Mucosa of descending colon (tissue), 3 donors: ENCODE measurements at regions not wholly inside any gene's neighbourhood (a gene's known extent, or its start where the extent isn't known, plus 50 kb on each side); places are given as distances from the start of the nearest gene placed in this dataset.

Source experiments
- ATAC-seq: fragments of 200-7000 bp; cut with Tn5 transposase; one replicate; pipeline ENCODE4 v1.9.1; 2020; ENCODE audit warnings: mild to moderate bottlenecking, moderate library complexity
- DNase-seq, 3 donors: peaks; one replicate each; pipeline ENCODE4 v3.0.0-alpha.2; 2020
- H3K36me3 ChIP-seq: fragments of 200-600 bp; one replicate; pipeline ENCODE4 v1.8.0; 2021; ENCODE audit warnings: low read depth, mild to moderate bottlenecking
- H3K4me1 ChIP-seq: fragments of 200-600 bp; one replicate; pipeline ENCODE4 v1.8.0; 2021; ENCODE audit warnings: low read depth, mild to moderate bottlenecking
- H3K4me3 ChIP-seq: fragments of 200-600 bp; one replicate; pipeline ENCODE4 v1.8.0; 2021; ENCODE audit warnings: mild to moderate bottlenecking
- H3K9me3 ChIP-seq: fragments of 200-600 bp; one replicate; pipeline ENCODE4 v1.8.0; 2021; ENCODE audit warnings: mild to moderate bottlenecking
- intact Hi-C, 2 donors: fragments of 100-400 bp; cut with DNase I in 1 of 2; cut with micrococcal nuclease in 1 of 2; formaldehyde crosslinking; loops; one replicate each; pipeline versions ENCODE4 v1.11.0 to v1.11.1; 2022; cut with DNase I, micrococcal nuclease
- TF ChIP-seq, protein P1 (sequence below): fragments of 200-600 bp; IDR thresholded peaks from one replicate; pipeline ENCODE4 v1.8.0; 2022; ENCODE audit warnings: antibody characterized with exemption, mild to moderate bottlenecking
- donor health status: DM: no; HTN: no; CAD: no; lungs with moderate emphysema.
- donor health status: DM: no; HTN: no; CAD: no.
- donor health status: DM: no; HTN: yes; CAD: no.

- H3K9me3 ChIP-seq: no peaks in the 10 kb centered on the region
- ATAC-seq: no peak
Observed at GRCh38 chr18:39485696-39486095, 1920.1 kb upstream of the CELF4 start.

DNA sequence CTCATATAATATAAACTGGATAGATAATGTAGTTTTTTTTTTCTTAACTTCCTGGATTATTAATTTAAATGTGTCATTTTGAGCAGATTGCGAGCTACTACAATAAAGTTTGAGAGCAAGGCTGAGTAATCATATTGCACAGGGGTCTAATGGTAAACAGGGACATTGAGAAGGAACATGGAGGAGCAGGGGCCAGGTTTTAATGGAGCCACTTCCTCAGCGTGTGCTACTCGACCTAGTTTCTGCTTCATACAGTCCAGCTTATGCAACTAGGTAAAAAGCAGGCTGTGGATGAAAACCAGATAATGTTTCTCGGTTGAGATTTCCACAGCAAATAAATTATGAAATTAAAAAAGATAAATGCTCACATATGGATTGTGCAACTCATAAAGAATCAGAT lies 1915.7 kb upstream of the CELF4 start:
- Histone ChIP-seq H3K4me1 (no peaks in the 10 kb centered on the region), H3K9me3 (no peaks in the 10 kb centered on the region), H3K36me3 (no peaks in the 10 kb centered on the region), H3K4me3 (no peak overlapping the region)
- ATAC-seq: no peak
- TF ChIP-seq, protein P1, sequence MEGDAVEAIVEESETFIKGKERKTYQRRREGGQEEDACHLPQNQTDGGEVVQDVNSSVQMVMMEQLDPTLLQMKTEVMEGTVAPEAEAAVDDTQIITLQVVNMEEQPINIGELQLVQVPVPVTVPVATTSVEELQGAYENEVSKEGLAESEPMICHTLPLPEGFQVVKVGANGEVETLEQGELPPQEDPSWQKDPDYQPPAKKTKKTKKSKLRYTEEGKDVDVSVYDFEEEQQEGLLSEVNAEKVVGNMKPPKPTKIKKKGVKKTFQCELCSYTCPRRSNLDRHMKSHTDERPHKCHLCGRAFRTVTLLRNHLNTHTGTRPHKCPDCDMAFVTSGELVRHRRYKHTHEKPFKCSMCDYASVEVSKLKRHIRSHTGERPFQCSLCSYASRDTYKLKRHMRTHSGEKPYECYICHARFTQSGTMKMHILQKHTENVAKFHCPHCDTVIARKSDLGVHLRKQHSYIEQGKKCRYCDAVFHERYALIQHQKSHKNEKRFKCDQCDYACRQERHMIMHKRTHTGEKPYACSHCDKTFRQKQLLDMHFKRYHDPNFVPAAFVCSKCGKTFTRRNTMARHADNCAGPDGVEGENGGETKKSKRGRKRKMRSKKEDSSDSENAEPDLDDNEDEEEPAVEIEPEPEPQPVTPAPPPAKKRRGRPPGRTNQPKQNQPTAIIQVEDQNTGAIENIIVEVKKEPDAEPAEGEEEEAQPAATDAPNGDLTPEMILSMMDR: no peak
- intact Hi-C loops: no loop called here
- DNase-seq: no peak

More at GRCh38 chr18:39485696-39486095, 1920.1 kb upstream of the CELF4 start:
- Histone ChIP-seq H3K36me3 (no peaks in the 10 kb centered on the region), H3K4me3 (no peak overlapping the region), H3K4me1 (no peaks in the 10 kb centered on the region)
- TF ChIP-seq, protein P1: no peak
- no peak for DNase-seq
- intact Hi-C loops: no loop called here

GRCh38 chr18:39480494-39481195 lies 1915.0 kb upstream of the CELF4 start:
- DNase-seq: no peak
- TF ChIP-seq, protein P1: no peak

GRCh38 chr18:39464006-39464405 lies 1898.4 kb upstream of the CELF4 start:
- DNase-seq (no peak), ATAC-seq (no peak)
- H3K36me3 ChIP-seq: no peaks in the 10 kb centered on the region
- intact Hi-C loops: no loop called here
- TF ChIP-seq, protein P1: no peak
- H3K9me3 ChIP-seq: no peaks in the 10 kb centered on the region
- no peak overlapping the region for H3K4me3 ChIP-seq
- no peaks in the 10 kb centered on the region for H3K4me1 ChIP-seq

More at GRCh38 chr18:39480494-39481195, 1915.0 kb upstream of the CELF4 start:
- no peak for ATAC-seq
- H3K4me3 ChIP-seq: no peak overlapping the region
- no peaks in the 10 kb centered on the region for H3K36me3 ChIP-seq
- intact Hi-C loops: no loop called here
- H3K4me1 ChIP-seq: no peaks in the 10 kb centered on the region
- H3K9me3 ChIP-seq: no peaks in the 10 kb centered on the region

- Histone ChIP-seq H3K4me1 (no peaks in the 10 kb centered on the region), H3K9me3 (no peaks in the 10 kb centered on the region), H3K36me3 (no peaks in the 10 kb centered on the region), H3K4me3 (no peak overlapping the region)
- TF ChIP-seq, protein P1: no peak
- ATAC-seq: no peak
- intact Hi-C loops: no loop called here
- no peak for DNase-seq
Observed at GRCh38 chr18:39462436-39462835, 1896.8 kb upstream of the CELF4 start.
